NCI-H69 (cell line): ENCODE measurements at regions not wholly inside any gene's neighbourhood (a gene's known extent, or its start where the extent isn't known, plus 50 kb on each side); places are given as distances from the start of the nearest gene placed in this dataset.
A peak's percentile ranks its signal among the peaks of the same experiment; 100 is the strongest.

ENCODE experiments used
- DNase-seq: peaks from one replicate; lab custom pipeline; 2025; lab: John Stamatoyannopoulos, UW

DNA sequence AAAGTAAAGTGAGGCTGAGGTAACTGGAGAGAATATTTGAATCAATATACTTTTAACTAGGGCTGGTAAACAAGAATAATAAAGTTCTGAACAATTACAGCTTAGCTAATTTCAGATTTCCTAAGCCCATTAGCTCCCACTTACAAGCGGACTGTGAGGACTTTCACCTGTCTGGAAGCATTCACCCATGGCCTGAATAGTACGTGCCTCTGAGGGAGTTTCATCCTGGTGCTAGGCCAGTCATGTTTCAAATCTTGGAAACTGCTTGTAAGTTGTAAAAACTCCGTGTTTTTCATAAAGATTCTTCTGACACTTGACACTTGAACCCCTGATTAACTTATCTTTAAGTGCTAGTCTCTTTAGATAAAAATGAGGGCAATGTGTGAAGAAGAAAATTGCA, 975.2 kb upstream of the GHITM start:
- DNase-seq, result peak; percentile 56

GRCh38 chr10:83165265-83165664, 974.0 kb upstream of the GHITM start:
- peak; percentile 83 for DNase-seq

DNA sequence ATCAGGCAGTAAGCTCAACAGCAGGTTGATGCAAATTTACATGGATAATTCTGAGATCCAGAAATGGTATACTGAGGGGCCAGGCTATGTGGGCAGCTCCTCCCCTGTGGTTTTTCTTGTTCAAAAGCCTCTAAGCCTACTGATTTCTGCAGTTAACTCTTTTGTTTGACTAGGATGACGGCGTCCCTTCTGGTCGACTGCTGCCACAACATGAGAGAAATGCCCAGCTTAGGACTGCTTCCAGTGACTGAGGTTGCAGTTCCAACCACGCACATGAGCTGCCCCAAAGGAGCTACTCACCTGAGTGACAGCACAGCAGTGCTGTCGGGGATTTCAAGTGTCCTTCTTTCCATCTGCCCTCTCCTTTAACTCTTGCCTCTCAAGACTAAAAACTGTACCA, 973.0 kb upstream of the GHITM start:
- DNase-seq, result peak; percentile 89

DNA sequence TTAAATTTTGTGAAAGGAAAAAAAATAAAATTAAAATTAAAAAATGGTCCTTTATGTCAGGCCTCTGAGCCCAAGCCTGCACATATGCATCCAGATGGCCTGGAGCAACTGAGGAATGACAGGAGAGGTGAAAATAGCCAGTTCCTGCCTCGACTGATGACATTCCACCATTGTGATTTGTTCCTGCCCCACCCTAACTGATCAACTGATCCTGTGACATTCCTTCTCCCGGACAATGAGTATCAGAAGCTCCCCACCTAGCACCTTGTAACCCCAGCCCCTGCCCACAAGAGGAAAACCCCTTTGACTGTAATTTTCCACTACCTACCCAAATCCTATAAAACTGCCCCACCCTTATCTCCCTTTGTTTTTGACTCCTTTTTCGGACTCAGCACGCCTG, 972.2 kb upstream of the GHITM start:
- no peak for DNase-seq

GRCh38 chr10:83176901-83177300, 962.4 kb upstream of the GHITM start:
- DNase-seq, result no peak

DNA sequence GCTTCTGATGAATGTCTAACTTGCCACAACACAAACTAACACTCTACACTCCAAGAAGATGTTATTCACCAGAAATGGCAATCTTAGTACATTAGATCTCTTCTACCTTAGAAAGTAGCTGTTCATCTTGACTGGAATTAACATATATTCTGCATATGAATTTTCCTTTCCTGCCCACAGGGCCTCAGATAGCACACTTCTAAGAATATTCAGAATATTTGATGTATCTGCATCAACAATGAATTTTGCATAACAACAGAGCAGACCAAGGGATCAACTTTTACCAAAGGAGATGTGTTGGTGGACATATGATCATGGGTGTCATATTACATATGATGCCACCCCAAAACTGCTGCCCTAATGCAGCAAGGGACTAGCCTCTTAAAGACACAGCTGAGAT, 960.8 kb upstream of the GHITM start:
- DNase-seq, result no peak

DNA sequence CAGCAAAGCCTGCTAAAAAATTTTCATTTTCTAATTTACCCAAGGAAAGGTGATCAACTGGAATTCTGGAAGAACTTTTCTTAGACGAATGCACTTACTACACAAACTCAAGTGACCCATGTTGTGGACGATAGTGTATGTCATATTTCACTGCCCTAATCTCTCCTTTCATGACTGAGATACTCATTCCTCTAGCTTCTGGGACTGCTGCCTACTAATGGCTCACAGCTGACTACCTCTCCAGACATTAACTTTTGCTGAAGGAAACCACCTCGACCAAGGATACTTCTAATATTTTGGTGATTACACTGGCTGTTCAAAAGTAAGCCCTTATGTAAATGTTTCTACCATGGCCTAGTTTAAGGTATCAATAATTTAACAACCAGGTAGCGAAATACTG, 959.9 kb upstream of the GHITM start:
- DNase-seq, result no peak

GRCh38 chr10:83182076-83182475, 957.2 kb upstream of the GHITM start:
- DNase-seq, result no peak

DNA sequence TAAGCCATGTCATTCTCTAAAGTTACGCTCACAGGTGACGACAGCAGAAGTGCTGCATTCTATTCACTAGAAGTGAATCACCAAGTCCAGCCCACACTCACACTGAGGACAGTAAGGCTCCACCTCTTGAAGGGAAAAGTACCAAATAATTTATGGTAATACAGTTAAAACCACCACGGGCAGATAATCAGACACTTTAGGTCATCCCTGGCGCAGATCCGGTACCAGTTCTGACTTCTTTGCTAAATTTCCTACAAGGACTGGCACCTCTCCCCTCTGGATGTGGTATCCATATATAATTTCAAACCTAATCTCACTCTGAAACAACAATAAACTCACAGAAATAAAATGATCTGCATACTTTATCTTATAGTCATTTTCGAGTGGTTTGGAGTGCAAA, 954.7 kb upstream of the GHITM start:
- DNase-seq, result no peak

GRCh38 chr10:83190614-83191013, 948.7 kb upstream of the GHITM start:
- DNase-seq, result peak; percentile 10

GRCh38 chr10:83193026-83193425, 946.3 kb upstream of the GHITM start:
- DNase-seq, result no peak

DNA sequence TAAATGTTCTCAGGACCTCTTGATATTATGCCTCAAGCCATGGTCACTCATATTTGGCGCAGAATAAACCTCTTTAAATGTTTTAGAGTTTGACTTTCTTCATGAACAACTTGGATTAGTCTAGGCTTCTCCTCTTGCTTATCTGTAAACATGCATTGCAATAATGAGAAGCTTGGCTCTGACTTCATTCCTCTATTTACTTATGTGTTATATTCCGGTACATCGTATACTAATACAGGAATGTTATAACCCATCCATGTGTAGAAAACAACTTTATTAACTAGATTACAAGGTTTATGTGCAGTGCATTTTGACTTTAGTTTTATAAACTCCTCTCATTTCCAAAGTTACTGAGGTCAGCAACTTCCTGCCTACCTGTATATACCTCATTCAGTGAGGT, 944.3 kb upstream of the GHITM start:
- no peak for DNase-seq

- no peak for DNase-seq
Measured at GRCh38 chr10:83199374-83199773, 939.9 kb upstream of the GHITM start.

GRCh38 chr10:83205861-83206260, 933.4 kb upstream of the GHITM start:
- peak; percentile 7 for DNase-seq

DNA sequence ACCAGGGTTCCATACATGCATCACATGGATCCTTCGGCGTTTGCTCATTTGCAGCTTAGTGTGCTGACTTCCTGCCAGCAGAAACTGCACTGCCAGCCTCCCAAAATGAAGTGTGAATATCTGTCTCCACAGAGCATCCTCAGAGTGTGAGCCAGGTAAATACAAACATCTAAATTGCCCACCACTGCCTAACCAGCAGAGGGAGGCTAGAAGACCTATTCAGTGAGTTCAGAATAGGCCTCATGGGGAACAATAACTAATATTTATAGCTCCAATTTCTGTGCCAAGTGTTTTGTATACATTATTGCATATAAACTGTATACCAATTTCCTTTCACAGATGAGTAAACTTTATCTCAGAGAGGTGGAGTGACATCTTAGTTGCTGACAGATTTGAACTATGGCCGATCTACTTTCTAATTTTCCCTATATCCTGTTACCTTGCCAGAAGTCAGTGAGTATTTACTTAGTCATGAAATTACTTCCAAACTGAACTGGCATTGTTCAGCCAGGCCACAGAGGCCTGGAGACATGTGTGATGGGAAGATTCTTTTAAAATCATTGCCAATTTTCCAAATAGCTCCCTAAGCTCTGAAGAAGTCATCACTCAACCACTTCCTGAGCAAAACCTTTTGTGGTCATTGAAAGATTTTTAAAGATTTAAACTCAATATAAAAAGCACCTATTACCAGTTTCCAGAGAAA, 926.5 kb upstream of the GHITM start:
- peak; percentile 58 for DNase-seq

- DNase-seq, result peak; percentile 4
Measured at GRCh38 chr10:83214136-83214535, 925.2 kb upstream of the GHITM start.

GRCh38 chr10:83218205-83218604, 921.1 kb upstream of the GHITM start:
- no peak for DNase-seq

DNA sequence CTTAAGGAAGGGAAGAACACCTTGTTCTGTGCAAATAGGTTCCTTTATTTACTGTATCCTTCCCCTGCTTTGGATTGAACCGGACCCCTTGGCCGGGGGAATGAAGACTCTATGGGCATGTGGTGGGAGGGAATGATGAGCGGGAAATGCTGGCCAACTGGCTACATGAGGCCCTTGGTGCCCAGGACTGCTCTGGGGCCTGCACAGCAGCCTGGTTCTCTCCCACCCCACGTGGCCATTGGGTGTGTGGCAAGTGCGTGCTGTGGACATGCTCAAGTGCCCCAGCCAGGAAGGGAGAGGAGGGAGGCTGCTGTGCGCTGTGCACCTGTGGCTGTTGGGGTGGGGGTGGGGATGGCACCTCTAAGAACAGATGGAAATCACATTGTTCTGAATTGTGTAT, 917.0 kb upstream of the GHITM start:
- no peak for DNase-seq

DNA sequence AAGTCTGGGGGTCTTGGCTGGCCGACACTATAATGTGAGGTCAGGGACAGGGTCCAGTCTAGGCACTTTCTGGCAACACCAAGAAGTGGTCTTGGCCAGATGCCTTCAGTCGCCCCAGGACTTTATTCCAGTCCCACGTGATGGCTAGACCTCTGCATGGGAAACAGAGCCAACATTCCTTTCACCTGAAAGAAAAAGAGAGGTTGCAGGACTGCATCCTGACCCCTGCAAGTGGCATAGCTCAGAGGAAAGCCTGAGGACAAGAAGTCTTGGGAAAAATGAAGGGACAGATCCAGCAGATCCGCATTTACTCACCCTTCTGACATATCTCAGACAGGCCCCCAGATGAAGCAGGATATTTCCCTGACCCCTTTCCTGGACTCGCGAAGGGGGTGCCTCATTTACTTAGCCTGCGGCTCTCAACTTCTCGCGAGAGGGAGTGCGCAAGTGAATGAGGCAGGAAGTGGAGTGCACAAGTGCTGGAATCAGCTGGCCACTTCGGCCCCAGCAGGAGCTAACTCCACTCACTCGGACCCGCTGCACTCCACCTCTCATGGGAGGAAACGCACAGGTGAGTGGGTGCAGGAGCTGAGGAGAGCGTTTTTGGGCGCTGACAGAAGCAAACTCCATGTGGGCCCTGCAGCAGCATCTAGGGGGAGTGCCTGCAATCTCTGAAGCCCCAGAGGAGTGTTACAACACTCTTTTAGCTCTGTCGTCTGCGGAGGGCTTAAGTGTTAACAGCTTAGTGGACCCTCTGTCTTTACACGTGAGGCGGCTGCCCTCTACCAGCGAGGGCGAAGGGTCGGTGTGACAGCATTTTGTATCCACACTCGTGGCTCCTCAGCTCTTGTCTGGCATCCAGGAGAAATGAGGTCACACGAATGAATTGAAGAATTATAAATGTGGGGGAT, 916.2 kb upstream of the GHITM start:
- no peak for DNase-seq

DNA sequence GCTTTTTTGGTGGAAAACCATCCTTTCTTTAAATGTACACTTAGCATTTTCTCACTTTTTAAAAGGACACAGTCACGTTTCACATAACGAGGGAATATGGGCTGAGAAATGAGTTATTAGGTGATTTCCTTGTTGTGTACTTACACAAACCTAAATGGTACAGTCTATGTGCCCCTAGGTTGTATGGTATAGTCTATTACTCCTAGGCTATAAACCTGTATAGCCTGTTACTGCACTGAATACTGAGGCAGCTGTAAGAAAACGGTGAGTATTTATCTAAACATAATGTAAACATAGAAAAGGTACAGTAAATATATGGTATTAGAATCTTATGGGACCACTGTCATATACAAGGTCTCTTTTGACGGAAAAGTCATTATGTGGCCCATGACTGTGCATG, 913.5 kb upstream of the GHITM start:
- DNase-seq, result peak; percentile 3

GRCh38 chr10:83229991-83230390, 909.3 kb upstream of the GHITM start:
- DNase-seq, result no peak

- no peak for DNase-seq
Measured at GRCh38 chr10:83233691-83234090, 905.6 kb upstream of the GHITM start.

GRCh38 chr10:83248106-83248631, 891.1 kb upstream of the GHITM start:
- DNase-seq, result no peak
